SKM-1 (cell line): ENCODE measurements at regions not wholly inside any gene's neighbourhood (a gene's known extent, or its start where the extent isn't known, plus 50 kb on each side); places are given as distances from the start of the nearest gene placed in this dataset.
"Not testable (repeated sequence)": the region's sequence is repeated elsewhere in the genome, so short reads cannot be mapped to it uniquely, and the experiment has no call there.

Source experiments
- DNase-seq: peaks from one replicate; lab custom pipeline; 2025; ENCODE audit not compliant: unreplicated experiment; lab: John Stamatoyannopoulos, UW

DNA sequence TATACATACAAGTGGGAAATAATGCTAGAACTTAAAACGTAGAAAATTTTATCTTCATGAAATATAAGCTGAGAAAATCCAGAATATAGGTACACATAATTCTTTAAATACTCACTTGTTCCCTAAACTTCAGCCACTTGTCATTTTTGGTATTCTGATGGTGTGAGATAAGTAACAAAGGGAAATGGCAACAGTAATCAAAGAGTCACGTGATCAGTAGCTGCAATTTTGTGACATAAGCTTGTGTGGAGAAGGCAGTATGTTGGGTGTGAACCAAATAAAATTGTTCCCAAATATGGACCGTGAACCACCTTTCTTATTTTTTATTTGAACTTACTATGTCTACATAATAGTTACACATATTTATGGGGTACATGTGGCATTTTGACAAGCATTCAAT, 650.3 kb upstream of the ADARB2 start:
- DNase-seq: no peak

DNA sequence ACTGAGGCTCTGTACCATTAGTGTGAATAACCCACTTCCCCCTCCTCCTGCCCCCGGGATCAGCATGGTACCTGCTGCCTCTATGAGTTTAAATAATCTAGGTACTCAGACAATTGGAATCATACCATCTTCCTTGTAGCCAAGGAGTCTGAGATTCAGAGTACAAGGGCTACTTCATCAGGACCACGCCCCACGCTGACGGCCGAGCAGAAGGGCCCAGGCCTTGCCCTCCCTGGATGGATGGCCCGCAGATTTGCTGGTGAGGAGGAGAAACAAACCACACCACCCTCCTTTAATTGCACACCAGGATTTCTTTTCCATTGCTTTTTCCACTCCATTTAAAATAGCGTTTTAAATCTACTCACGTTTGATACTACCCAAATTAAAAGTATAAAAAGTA, 649.9 kb upstream of the ADARB2 start:
- DNase-seq: no peak

DNA sequence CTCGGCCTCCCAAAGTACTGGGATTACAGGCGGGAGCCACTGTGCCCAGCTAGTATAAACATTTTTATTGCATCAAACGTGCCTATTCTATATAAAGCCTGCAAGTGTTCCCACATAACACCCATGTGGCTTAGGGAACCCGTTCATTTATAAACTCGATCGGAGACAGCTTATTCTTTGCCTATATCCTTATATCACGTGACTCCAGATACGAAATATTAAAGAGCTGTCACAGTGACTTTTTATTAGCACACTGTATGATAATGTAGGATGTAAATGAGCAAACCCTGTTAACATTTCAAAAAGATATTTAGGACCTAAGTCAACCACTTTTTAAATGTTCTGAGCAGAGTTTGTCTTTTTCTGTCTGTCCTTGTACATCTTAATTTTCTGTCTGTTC, 642.9 kb upstream of the ADARB2 start:
- no peak for DNase-seq

DNA sequence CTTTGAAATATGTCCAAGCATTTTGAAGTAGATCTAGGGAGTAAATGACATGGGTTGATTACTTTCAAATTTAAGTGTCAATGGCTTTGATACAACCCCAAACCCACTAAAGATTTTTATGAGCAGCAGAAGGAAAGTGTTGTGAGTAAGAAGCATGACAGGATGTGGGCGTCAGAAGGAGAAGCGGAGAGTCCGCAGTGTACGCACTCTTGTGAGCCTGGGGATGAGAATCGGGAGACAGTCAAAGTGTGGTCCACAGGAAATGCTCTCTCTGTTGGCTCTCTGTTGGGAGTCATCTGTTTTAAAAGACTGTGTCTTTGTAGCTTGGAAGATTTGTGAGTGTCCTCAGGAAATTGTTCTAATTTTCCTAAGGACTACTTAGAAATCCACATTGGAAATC, 629.8 kb upstream of the ADARB2 start:
- DNase-seq: no peak

DNA sequence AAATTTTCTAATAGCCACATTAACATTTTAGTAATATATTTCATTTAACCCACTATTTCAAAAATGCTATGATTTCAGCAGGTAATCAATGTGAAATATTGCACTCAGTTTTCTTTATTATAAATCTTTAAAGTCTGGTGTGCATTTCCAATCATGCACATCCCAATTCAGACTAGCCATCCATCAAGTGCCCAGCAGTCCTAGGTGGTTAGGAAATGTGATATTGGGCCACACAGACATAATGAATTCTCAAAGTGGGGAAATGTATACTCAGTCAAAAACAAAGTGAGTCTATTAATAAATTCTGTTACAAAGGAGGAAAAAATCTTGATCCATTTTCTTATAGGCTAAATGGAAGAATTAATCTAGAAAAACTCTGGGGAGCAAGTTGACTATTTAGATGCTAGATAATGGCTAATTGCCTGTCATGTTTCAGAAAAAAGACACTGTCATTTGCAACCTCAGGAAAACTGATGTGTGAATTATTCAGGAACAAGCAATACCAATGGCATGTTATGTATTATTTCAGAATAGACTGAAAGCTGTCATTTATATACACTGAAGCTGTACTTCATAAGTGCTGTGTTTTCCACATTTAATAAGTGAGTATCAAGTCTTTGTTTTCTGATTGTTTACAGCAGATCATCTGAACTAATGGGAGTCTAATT, 629.1 kb upstream of the ADARB2 start:
- DNase-seq: no peak

DNA sequence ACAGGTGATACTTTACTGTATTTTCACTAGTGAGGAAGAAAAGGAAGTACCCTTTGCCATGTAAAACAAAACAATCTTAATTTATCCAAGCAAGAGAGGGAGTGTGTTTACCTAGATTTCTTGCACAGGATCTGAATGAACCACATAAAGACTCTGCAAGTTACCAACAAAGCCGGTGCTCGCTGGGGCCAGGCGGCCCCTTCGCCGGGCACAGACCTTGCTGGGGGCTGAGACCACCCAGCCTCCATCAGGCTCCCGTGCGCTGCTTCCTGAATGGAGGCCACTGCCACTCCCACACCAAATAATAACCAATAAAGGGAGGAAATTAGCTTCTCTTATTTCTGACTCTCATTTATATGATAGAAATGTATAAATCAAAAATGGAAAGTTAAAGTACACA, 625.0 kb upstream of the ADARB2 start:
- no peak for DNase-seq

DNA sequence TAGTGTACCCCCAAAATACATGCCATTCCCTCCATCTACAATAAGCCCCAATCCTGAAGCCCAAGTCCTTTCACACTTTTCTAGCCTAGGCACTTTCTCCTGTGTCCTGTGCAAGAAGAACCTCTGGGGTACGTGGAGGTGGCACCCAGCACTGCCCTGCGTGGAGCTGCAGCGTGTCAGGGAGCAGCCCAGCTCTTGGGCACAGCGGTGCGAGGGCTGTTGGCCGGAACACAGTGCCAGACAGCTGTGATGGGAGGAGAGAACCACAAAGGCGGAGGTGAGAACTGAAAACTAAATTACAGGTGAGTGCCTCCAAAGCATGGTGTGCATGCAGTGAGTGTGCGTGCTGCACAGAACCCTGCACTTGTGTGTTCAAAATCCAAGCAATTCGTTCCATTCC, 621.3 kb upstream of the ADARB2 start:
- no peak for DNase-seq

DNA sequence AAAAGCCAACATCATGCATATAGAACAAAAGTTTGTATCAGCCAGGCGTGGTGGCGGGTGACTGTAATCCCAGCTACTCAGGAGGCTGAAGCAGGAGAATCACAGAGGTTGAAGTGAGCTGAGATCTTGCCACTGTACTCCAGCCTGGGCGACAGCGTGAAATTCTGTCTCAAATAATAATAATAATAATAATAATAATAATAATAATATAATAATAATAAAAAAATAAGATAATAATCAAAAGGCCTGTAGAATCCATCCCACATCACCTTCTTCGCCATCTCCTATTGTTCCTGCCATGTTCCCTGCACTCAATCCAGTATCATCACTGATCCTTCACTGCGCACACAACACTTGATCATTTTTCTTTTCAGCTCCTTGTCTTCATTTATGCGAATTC, 619.3 kb upstream of the ADARB2 start:
- no peak for DNase-seq

DNA sequence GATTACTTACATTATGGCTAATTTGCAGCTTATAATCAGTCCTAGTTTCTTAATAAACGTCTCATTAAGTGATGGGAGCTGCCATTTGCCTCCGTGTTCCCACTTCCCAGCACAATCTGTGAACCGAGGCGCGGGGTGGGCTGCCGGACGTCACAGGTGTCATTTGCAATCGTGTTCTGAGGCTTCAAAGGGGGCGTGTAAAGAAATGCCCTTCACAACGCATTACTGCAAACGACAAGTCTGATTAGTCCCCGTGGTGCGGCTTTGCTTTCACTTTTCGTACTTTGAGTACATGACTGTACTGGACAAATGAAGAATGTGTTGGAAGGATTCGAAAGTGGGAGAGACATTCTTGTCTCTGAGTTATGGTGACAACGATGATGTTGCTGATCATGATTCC, 614.2 kb upstream of the ADARB2 start:
- no peak for DNase-seq

DNA sequence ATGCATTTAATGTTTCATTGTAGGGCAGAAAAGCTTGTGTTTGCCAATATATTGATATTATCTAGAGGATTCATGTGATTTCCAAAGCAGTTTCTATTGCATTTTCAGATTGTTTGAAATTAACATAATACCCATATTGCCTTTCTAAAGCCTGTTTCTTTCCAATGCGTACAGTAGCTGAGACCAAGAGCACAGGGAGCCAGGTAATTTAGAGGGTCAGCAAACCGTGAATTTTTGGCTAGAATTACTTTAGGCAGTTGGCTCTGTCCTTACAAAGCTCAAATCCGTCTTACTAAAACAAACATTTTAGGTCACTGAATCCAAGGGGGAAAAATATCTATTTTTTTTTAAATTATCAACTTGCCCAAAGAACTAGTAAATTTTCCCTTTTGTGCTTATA, 604.9 kb upstream of the ADARB2 start:
- no peak for DNase-seq

DNA sequence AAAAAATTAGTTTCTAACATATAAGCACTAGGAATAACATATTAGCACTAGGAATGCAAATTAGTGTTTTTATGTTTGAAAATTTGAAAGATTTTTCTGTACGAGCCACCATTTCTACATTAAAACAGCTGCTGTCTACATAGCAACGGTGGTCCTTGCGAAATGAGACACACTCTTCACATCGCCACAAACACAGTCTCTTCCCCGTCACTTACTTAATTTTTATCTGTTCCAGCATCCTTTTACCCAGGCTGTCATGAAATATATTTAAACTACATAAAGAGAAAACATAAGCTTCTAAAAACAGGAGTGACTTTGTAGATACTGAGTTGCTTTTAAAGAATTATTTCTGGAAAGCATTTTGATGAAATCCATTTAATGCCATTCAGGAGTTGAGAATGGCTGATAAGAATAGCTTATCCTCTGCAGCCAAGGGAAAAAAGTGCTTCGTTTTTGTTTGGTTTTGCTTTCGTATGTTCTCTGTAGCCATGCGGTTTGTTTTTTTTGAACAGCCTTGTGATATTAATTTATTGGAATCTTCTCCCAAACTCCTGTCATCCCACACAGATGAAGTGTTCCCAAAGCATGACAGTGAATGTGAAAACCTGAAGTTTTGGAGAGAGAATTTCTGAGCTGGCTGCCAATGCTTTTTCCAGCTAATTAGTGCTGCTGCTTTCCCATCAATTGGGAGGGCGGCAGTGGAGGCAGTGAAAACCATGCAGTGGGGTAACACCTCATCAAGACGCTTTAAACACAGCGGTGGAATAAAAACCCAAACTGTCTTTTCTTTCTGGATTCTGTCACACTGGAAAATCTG, 603.7 kb upstream of the ADARB2 start:
- DNase-seq: no peak

DNA sequence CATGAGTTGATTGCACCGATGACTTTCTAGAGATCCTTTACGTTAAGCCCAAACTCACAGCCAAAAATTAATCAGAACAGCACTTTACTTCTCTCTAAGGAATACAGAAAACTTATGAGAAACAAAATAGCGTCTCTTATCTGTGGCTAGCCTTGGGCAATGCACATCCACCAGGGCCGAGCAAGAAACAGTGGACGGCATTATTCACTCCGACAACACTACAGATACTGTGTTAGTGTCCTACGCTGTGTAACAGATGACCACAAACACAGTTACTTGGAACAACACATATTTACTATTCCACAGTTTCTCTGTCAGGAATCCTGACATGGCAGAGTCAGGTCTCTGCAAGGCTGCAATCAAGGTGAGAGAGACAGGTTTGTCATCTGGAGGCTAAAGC, 598.3 kb upstream of the ADARB2 start:
- no peak for DNase-seq

DNA sequence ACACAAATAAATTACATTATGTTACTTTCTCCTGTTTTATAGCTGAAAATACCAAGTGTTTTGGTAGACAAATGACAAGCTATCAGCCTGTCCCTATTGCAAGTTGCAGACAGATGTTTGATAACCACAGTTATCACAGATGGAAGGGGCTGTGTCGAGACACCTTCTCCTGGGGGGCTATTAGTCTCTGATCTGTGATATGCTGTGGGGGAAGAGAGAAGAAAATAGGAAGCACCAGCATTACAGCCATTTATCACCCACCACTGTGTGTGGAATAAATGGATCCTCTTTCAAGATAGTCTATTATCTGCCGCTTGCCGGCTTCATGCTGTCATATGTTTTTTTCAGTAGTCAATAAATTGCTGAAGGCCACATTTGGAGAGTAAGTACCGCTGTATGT, 597.2 kb upstream of the ADARB2 start:
- DNase-seq: no peak

DNA sequence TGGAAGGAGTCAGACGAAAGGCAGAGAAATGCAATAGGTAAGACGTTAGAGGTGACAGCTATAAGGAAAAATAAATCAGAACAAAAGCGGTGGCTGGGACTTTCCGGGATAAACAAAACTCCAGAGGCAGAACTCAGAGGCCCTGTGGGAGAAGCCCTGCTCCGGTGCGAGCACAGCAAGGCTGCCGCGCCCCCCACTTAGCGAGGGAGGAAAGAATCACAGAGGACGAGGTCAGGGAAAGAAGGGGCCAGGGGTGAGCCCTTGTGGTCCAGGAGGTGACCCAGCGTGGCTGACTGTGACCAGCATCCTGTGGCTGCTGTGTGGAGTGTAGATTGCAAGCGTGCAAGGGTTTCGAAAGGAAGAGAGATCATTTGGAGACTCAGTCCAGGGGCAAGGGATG, 591.8 kb upstream of the ADARB2 start:
- DNase-seq: no peak

DNA sequence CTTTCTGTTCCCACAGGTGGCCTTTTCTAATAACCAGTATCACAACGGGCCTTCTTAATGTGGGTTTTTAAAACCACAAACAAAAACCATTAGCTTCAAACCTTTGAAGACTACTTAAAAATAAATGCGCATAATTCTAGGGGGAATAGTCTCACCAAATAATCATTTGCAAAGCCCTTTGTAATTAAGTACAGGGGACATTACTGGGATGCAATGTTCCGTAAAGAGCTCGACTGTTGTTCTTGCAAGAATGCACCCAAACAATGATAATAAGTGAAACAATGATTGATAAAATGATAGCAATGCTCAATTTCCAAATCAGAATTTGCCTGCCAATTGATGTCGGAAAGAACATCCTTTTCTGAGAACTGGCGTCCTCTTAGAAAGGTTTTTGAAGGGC, 589.1 kb upstream of the ADARB2 start:
- no peak for DNase-seq

DNA sequence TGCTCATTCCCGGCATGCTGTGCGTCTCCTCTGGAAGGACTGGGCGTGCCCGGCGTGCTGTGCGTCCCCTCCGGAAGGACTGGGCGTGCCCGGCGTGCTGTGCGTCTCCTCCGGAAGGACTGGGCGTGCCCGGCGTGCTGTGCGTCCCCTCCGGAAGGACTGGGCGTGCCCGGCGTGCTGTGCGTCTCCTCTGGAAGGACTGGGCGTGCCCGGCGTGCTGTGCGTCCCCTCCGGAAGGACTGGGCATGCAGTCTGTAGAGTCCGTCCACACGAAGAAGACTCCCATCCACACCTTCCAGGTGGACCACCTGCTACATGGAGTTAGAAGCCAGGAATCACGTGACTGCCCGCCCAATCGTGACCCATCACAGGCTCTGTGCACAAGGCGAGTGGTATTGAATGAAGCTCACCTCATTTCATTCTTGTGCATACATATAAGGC, 577.7 kb upstream of the ADARB2 start:
- DNase-seq: not testable (repeated sequence)

DNA sequence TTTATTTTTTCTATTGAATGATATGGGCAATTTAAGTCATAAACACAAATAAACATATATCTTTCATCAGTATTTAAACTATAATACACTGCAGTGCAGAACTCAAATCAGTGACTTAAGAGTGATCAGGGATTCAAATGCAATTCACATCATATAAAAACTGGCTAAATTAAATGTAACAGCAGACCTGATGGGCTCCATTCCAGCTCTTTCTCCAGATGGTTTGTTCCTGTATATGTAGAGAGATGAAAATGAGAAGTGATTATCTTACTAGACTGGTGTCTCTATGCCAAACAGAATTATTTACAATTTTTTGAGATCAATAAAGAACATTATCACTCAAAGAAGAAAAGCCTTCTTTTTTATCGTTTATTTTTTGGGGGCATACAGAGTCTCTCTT, 568.8 kb upstream of the ADARB2 start:
- DNase-seq: no peak

DNA sequence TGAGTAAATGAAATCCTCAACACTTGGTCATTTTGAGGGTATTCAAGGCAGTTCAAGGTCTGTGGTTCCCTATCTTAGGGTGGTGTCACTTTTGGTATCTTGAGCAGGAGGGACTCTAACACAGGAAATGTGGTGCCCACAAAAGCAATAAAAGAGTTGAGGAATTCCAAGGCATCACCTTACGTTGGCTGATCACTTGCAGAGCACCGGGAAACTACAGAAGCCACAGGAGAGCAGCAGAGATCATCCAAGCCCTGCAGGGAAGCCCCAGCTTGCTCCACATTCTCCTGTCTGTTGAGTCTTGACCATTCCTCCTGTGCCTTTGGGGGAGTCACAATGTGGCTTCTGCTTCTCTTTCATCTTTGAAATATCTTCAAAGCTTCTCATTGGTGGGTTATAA, 565.8 kb upstream of the ADARB2 start:
- DNase-seq: no peak

DNA sequence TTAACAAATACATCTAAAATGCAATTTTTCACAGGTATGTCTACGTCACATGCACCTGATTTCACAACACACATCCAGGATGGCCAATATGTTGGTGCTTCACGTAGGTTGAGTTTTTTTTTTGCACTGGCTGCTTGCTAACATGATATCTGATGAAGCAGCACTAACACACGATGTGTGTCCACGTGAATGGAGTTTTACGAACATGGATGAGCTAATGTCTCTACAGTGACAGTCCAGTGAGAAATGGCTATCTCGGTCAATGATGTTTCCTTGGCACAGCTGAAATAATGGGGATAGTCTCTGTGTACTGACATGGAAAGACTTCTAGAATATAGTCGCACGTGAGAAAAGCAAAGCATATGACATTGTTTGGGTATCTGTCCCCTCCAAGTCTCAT, 563.9 kb upstream of the ADARB2 start:
- no peak for DNase-seq

DNA sequence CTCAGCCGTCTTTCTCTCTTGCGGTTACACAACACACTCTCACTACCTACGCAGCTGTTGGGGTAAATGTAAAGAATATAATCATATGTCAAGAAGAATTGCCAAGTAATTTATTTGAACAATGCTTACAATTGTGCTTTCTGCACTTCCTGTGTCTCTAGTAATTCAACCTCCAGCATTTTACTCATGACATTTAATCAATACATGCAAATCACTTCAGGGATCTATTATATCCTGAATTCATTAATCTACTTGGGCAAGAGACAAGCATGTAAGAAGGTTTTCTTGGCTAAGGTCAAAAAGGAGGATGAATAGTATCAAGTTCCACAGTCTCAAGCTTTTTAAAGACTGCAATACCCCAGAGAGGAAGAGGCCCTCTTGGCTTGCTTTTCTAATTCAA, 562.9 kb upstream of the ADARB2 start:
- DNase-seq: no peak

DNA sequence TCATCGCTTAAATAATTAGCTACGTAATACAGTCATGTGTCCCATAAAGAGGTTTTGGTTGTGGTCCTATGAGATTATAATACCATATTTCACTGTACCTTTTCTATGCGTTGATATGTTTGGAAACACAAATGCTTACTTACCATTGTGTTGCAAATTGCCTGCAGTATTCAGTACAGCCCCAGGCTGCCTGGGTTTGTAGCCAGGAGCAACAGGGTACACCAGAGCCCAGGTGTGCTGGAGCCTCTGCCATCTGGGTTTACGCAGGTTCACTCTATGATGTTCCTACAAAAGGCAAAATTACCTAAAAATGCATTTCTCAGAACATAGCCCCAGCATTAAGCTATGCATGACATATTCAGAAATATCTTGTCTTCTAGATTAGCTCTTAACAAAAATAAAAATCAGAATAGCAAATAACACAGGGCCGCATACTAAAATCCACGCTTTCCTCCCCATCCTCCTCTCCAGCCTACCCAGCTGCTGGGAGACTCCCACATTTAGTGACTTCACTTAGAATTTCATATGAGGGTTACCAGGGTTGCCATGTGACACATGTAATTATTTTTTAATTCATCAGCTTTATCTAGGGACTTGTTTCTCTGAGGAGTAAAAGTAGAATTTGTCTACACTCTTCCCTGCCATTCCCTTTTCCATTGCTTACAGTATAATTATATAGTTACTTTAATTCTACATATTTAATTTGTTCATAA, 559.0 kb upstream of the ADARB2 start:
- DNase-seq: no peak

DNA sequence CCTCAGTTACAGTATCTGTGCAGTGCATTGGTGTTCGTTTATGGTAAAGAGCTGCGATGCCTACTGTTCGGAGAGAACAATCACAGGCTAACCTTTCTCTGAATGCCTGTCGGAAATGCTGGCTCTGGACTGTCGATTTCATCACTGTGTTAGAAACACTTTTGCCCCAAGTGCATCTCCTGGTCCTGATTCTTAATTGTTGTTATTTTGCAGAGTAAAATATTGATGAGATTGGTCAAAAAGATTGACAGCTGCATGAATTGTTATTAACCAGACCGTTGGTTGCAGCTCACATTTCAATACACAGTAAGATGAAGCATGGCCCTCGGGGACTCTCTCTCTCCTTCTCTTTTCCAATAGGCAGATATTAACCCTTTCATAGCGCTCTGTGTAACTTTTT, 557.4 kb upstream of the ADARB2 start:
- no peak for DNase-seq
